Suprapubic skin (tissue), 4 donors: ENCODE measurements at regions not wholly inside any gene's neighbourhood (a gene's known extent, or its start where the extent isn't known, plus 50 kb on each side); places are given as distances from the start of the nearest gene placed in this dataset.

ENCODE experiments used
- EP300 ChIP-seq: sonication (generic); formaldehyde crosslinking; IDR thresholded peaks from one replicate; pipeline ENCODE4 v1.6.1; 2017; ENCODE audit warnings: antibody characterized with exemption
- POLR2A ChIP-seq, 2 donors: fragments of 450-650 bp; IDR thresholded peaks; one replicate each; pipeline ENCODE4 v1.6.1; 2017; ENCODE audit warnings: antibody characterized with exemption in 2 of 2, mild to moderate bottlenecking in 2 of 2, moderate library complexity in 2 of 2
- POLR2AphosphoS5 ChIP-seq, 3 donors: sonication (generic); formaldehyde crosslinking; IDR thresholded peaks; one replicate each; pipeline ENCODE4 v1.6.1; 2017; ENCODE audit warnings: antibody characterized with exemption in 3 of 3
- TF ChIP-seq, protein P1 (sequence below), 2 donors: fragments of 200-600 bp in 1 of 2; fragments of 450-650 bp in 1 of 2; sonication (generic) in 1 of 2; IDR thresholded peaks; one replicate each; pipeline ENCODE4 v1.5.1; 2016 to 2019; ENCODE audit warnings: antibody characterized with exemption in 2 of 2, mild to moderate bottlenecking in 1 of 2, moderate library complexity in 1 of 2

DNA sequence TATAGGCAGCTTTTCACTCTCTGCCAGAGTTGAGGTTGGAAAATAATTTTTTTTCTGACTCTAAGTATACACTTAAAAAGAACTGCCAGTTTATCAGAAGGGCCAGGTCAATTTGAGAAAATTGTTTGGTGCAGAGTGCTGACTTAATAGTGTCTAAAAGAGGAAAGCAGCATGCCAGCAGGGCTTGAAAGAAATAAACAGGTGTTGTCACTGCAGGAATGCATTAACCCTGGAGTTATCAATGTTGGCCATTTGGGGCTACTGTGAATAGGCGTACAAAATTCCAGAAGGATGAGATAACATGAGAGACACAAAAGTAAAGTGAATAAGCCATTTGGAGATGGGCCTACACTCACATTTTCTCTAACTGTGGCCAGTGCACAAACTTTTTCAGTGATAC, 220.6 kb upstream of the PLD5 start:
- TF ChIP-seq, protein P1, sequence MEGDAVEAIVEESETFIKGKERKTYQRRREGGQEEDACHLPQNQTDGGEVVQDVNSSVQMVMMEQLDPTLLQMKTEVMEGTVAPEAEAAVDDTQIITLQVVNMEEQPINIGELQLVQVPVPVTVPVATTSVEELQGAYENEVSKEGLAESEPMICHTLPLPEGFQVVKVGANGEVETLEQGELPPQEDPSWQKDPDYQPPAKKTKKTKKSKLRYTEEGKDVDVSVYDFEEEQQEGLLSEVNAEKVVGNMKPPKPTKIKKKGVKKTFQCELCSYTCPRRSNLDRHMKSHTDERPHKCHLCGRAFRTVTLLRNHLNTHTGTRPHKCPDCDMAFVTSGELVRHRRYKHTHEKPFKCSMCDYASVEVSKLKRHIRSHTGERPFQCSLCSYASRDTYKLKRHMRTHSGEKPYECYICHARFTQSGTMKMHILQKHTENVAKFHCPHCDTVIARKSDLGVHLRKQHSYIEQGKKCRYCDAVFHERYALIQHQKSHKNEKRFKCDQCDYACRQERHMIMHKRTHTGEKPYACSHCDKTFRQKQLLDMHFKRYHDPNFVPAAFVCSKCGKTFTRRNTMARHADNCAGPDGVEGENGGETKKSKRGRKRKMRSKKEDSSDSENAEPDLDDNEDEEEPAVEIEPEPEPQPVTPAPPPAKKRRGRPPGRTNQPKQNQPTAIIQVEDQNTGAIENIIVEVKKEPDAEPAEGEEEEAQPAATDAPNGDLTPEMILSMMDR (IDR thresholded peaks at IDR 0.05) = no peak
- TF ChIP-seq POLR2AphosphoS5 (IDR thresholded peaks at IDR 0.05) (no peak), POLR2A (IDR thresholded peaks at IDR 0.05) (no peak), EP300 (no peak)
